ENCODE measurements at regions not wholly inside any gene's neighbourhood (a gene's known extent, or its start where the extent isn't known, plus 50 kb on each side); places are given as distances from the start of the nearest gene placed in this dataset.
"Not testable (repeated sequence)": the region's sequence is repeated elsewhere in the genome, so short reads cannot be mapped to it uniquely, and the experiment has no call there.

GRCh38 chr9:94191706-94192105 is 67.4 kb upstream of the ZNF169 start:
- not testable (repeated sequence) for DNase-seq

GRCh38 chr9:94198414-94198813 is 60.7 kb upstream of the ZNF169 start:
- DNase-seq: no peak

GRCh38 chr9:94199776-94200175 is 59.3 kb upstream of the ZNF169 start:
- no peak for DNase-seq

- DNase-seq: no peak
Measured at GRCh38 chr9:94204174-94204573, 54.9 kb upstream of the ZNF169 start.

- no peak for DNase-seq
Measured at GRCh38 chr9:94207781-94208180, 51.3 kb upstream of the ZNF169 start.

Measured in right kidney (tissue), 1 donor.